ENCODE measurements at regions not wholly inside any gene's neighbourhood (a gene's known extent, or its start where the extent isn't known, plus 50 kb on each side); places are given as distances from the start of the nearest gene placed in this dataset.

- H3K27ac ChIP-seq: no peak overlapping the region
- TF ChIP-seq CTCF (conservative IDR thresholded peaks at IDR 0.05): no peak
These were observed 79.1 kb downstream of the MID1IP1 start for GRCh38 chrX:38880296-38880854.

- H3K27ac ChIP-seq: no peak overlapping the region
- TF ChIP-seq CTCF (conservative IDR thresholded peaks at IDR 0.05): no peak
These were observed 79.8 kb downstream of the MID1IP1 start for GRCh38 chrX:38881066-38881465.

- TF ChIP-seq CTCF (conservative IDR thresholded peaks at IDR 0.05): no peak
- no peak overlapping the region for H3K27ac ChIP-seq
These were observed 80.5 kb downstream of the MID1IP1 start for GRCh38 chrX:38881727-38882126.

- TF ChIP-seq CTCF (conservative IDR thresholded peaks at IDR 0.05): no peak
- no peak overlapping the region for H3K27ac ChIP-seq
These were observed 81.8 kb downstream of the MID1IP1 start for GRCh38 chrX:38882894-38883626.

- no peak overlapping the region for H3K27ac ChIP-seq
- no peak for TF ChIP-seq CTCF (conservative IDR thresholded peaks at IDR 0.05)
These were observed 84.9 kb downstream of the MID1IP1 start for GRCh38 chrX:38886112-38886511.

DNA sequence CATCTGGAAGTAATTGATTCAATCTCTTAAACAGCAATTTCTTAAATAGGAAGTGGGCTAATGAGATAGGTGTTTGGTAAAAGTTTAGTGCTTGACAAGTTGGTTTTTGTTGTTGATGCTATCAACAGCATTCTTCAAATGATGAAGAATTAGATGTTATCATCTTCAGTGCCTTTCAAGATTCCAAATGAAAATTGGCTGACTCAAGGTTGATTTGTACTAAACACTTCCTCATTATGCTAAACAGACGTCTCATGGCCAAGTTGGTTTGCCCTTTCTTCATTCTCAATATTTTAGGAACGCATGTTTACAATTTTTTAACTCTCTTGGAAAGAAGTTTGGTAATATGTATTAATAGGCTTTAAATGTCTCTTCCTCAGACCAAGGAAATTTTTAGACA, 86.0 kb downstream of the MID1IP1 start:
- H3K27ac ChIP-seq: no peak overlapping the region
- TF ChIP-seq CTCF (conservative IDR thresholded peaks at IDR 0.05): no peak

DNA sequence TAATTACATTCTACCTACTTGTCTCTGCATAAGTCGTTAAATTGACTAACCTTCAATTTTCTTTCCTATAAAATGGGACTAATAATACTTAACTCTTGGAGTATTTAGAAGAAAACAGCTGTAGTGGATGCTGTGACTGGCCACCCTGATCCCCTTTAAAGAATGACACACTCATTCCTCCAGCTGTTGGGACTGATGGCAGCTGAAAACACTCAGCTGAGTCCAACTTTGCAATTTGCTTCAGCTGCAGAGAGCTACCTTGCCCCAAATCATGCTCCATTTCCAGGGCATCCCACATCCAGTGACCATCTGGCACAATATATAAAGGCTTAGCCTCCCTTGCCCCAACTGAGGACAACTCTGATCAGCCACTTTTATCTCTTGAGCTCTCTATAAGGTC, 89.1 kb downstream of the MID1IP1 start:
- no peak overlapping the region for H3K27ac ChIP-seq
- no peak for TF ChIP-seq CTCF (conservative IDR thresholded peaks at IDR 0.05)

Measured in VCaP (cell line).